ENCODE measurements at regions not wholly inside any gene's neighbourhood (a gene's known extent, or its start where the extent isn't known, plus 50 kb on each side); places are given as distances from the start of the nearest gene placed in this dataset.

GRCh38 chrX:39739585-39739984 is 358.2 kb downstream of the BCOR start:
- TF ChIP-seq CTCF (conservative IDR thresholded peaks at IDR 0.05; ENCODE audit: low read depth, low read length): no peak
- no peak for DNase-seq (ENCODE audit: low read depth)
- H3K4me3 ChIP-seq (ENCODE audit: low read length): no peak overlapping the region

- DNase-seq (ENCODE audit: low read depth): no peak
- no peak for TF ChIP-seq CTCF (conservative IDR thresholded peaks at IDR 0.05; ENCODE audit: low read depth, low read length)
- no peak overlapping the region for H3K4me3 ChIP-seq (ENCODE audit: low read length)
Measured at GRCh38 chrX:39740078-39740477, 357.7 kb downstream of the BCOR start.

- no peak for DNase-seq (ENCODE audit: low read depth)
- no peak for TF ChIP-seq CTCF (conservative IDR thresholded peaks at IDR 0.05; ENCODE audit: low read depth, low read length)
- no peak overlapping the region for H3K4me3 ChIP-seq (ENCODE audit: low read length)
Measured at GRCh38 chrX:39741904-39742303, 355.9 kb downstream of the BCOR start.

GRCh38 chrX:39745818-39746217 is 351.9 kb downstream of the BCOR start:
- DNase-seq (ENCODE audit: low read depth): no peak
- TF ChIP-seq CTCF (conservative IDR thresholded peaks at IDR 0.05; ENCODE audit: low read depth, low read length): no peak
- H3K4me3 ChIP-seq (ENCODE audit: low read length): no peak overlapping the region

- H3K4me3 ChIP-seq (ENCODE audit: low read length): no peak overlapping the region
- TF ChIP-seq CTCF (conservative IDR thresholded peaks at IDR 0.05; ENCODE audit: low read depth, low read length): no peak
- no peak for DNase-seq (ENCODE audit: low read depth)
Measured at GRCh38 chrX:39749135-39749534, 348.6 kb downstream of the BCOR start.

GRCh38 chrX:39749728-39750127 is 348.0 kb downstream of the BCOR start:
- no peak overlapping the region for H3K4me3 ChIP-seq (ENCODE audit: low read length)
- TF ChIP-seq CTCF (conservative IDR thresholded peaks at IDR 0.05; ENCODE audit: low read depth, low read length): no peak
- no peak for DNase-seq (ENCODE audit: low read depth)

- no peak overlapping the region for H3K4me3 ChIP-seq (ENCODE audit: low read length)
- DNase-seq (ENCODE audit: low read depth): no peak
Measured at GRCh38 chrX:39750256-39750790, 347.4 kb downstream of the BCOR start.

More at GRCh38 chrX:39750256-39750790, 347.4 kb downstream of the BCOR start:
- no peak for TF ChIP-seq CTCF (conservative IDR thresholded peaks at IDR 0.05; ENCODE audit: low read depth, low read length)
